HEK293 (cell line): ENCODE measurements at regions not wholly inside any gene's neighbourhood (a gene's known extent, or its start where the extent isn't known, plus 50 kb on each side); places are given as distances from the start of the nearest gene placed in this dataset.

Experiments used
- CTCF ChIA-PET: fragments of 350-600 bp; formaldehyde crosslinking; extraction: SDS; loops from one replicate; lab custom pipeline; 2021; ENCODE audit warnings: antibody characterized with exemption; lab: Yijun Ruan, JAX
- POLR2A ChIA-PET: fragments of 300-600 bp; formaldehyde crosslinking; extraction: SDS; loops from one replicate; lab custom pipeline; 2020; ENCODE audit warnings: antibody characterized with exemption, inconsistent platforms; lab: Yijun Ruan, JAX
- H3K27ac ChIP-seq: fragments of 200-500 bp; sonication (Bioruptor generic); 2 replicates; pipeline ENCODE4 v1.5.1; 2014; ENCODE audit warnings: low read depth, low read length, control low read depth, inconsistent platforms; ENCODE audit errors: extremely low read depth
- H3K36me3 ChIP-seq, 2 experiments: fragments of 200-500 bp in 1 of 2; sonication (Bioruptor generic) in 1 of 2; 1 replicate in 1 of 2; 2 replicates in 1 of 2; pipeline ENCODE4 v1.5.1; 2014 to 2017; ENCODE audit warnings: inconsistent platforms in 2 of 2, low read length in 2 of 2; ENCODE audit not compliant: control insufficient read depth in 2 of 2, insufficient read depth in 1 of 2
- H3K4me1 ChIP-seq: fragments of 200-500 bp; sonication (Bioruptor generic); 2 replicates; pipeline ENCODE4 v1.5.1; 2014; ENCODE audit warnings: mild to moderate bottlenecking, low read length, inconsistent platforms; ENCODE audit not compliant: control insufficient read depth, insufficient read depth
- H3K4me3 ChIP-seq: 2 replicates; pipeline ENCODE4 v1.5.1; 2011; ENCODE audit warnings: low read depth, mild to moderate bottlenecking, control low read depth, low read length, moderate library complexity
- H3K9me3 ChIP-seq: fragments of 200-500 bp; sonication (Bioruptor generic); 2 replicates; pipeline ENCODE4 v1.5.1; 2014; ENCODE audit warnings: low read depth, low read length, inconsistent platforms; ENCODE audit not compliant: control insufficient read depth, insufficient read depth
- BCL6B ChIP-seq: fragments of 450-650 bp; formaldehyde crosslinking; IDR thresholded peaks from 2 replicates; pipeline ENCODE4 v1.5.1; 2017; ENCODE audit warnings: missing biosample characterization, missing genetic modification characterization
- SCRT2 ChIP-seq: fragments of 450-650 bp; formaldehyde crosslinking; IDR thresholded peaks from 2 replicates; pipeline ENCODE4 v1.5.1; 2016; ENCODE audit warnings: missing biosample characterization, missing genetic modification characterization
- ZBTB1 ChIP-seq: fragments of 450-650 bp; formaldehyde crosslinking; IDR thresholded peaks from 2 replicates; pipeline ENCODE4 v1.5.1; 2016; ENCODE audit warnings: missing biosample characterization, missing genetic modification characterization
- ZBTB48 ChIP-seq: fragments of 450-650 bp; formaldehyde crosslinking; IDR thresholded peaks from 2 replicates; pipeline ENCODE4 v1.5.1; 2016; ENCODE audit warnings: missing biosample characterization, missing genetic modification characterization
- ZBTB7A ChIP-seq: fragments of 450-650 bp; formaldehyde crosslinking; IDR thresholded peaks from 2 replicates; pipeline ENCODE4 v1.5.1; 2016; ENCODE audit warnings: low read depth, missing biosample characterization, missing genetic modification characterization
- ZFHX2 ChIP-seq: fragments of 450-650 bp; formaldehyde crosslinking; conservative IDR thresholded peaks from 2 replicates; pipeline ENCODE4 v1.5.1; 2016; ENCODE audit warnings: missing biosample characterization, missing genetic modification characterization
- ZNF10 ChIP-seq: fragments of 450-650 bp; formaldehyde crosslinking; IDR thresholded peaks from 2 replicates; pipeline ENCODE4 v1.5.1; 2017; ENCODE audit warnings: missing biosample characterization, missing genetic modification characterization
- ZNF157 ChIP-seq: fragments of 450-650 bp; formaldehyde crosslinking; IDR thresholded peaks from 2 replicates; pipeline ENCODE4 v1.5.1; 2016; ENCODE audit warnings: missing biosample characterization, missing genetic modification characterization
- ZNF2 ChIP-seq: fragments of 450-650 bp; formaldehyde crosslinking; IDR thresholded peaks from 2 replicates; pipeline ENCODE4 v1.5.1; 2016; ENCODE audit warnings: missing biosample characterization, missing genetic modification characterization
- ZNF24 ChIP-seq: fragments of 450-650 bp; formaldehyde crosslinking; IDR thresholded peaks from 2 replicates; pipeline ENCODE4 v1.5.1; 2016; ENCODE audit warnings: missing biosample characterization, missing genetic modification characterization
- ZNF266 ChIP-seq: fragments of 450-650 bp; formaldehyde crosslinking; IDR thresholded peaks from 2 replicates; pipeline ENCODE4 v1.5.1; 2016; ENCODE audit warnings: missing biosample characterization, missing genetic modification characterization, low read depth
- ZNF350 ChIP-seq: fragments of 450-650 bp; formaldehyde crosslinking; IDR thresholded peaks from 2 replicates; pipeline ENCODE4 v1.5.0; 2017; ENCODE audit warnings: missing biosample characterization, mild to moderate bottlenecking, missing genetic modification characterization
- ZNF391 ChIP-seq: fragments of 450-650 bp; formaldehyde crosslinking; IDR thresholded peaks from 2 replicates; pipeline ENCODE4 v1.5.1; 2016; ENCODE audit warnings: low read depth, missing biosample characterization, missing genetic modification characterization, borderline replicate concordance
- ZNF433 ChIP-seq: fragments of 450-650 bp; formaldehyde crosslinking; IDR thresholded peaks from 2 replicates; pipeline ENCODE4 v1.5.1; 2016; ENCODE audit warnings: missing biosample characterization, missing genetic modification characterization, low read depth
- ZNF449 ChIP-seq: fragments of 450-650 bp; formaldehyde crosslinking; IDR thresholded peaks from 2 replicates; pipeline ENCODE4 v1.5.1; 2017; ENCODE audit warnings: missing biosample characterization, mild to moderate bottlenecking, missing genetic modification characterization, moderate library complexity
- ZNF558 ChIP-seq: fragments of 450-650 bp; formaldehyde crosslinking; IDR thresholded peaks from 2 replicates; pipeline ENCODE4 v1.5.1; 2016; ENCODE audit warnings: missing biosample characterization, missing genetic modification characterization
- ZNF623 ChIP-seq: fragments of 450-650 bp; formaldehyde crosslinking; IDR thresholded peaks from 2 replicates; pipeline ENCODE4 v1.5.1; 2016; ENCODE audit warnings: missing biosample characterization, missing genetic modification characterization
- ZNF629 ChIP-seq: fragments of 450-650 bp; formaldehyde crosslinking; IDR thresholded peaks from 2 replicates; pipeline ENCODE4 v1.5.1; 2017; ENCODE audit warnings: missing biosample characterization, missing genetic modification characterization
- ZNF658 ChIP-seq: fragments of 450-650 bp; formaldehyde crosslinking; IDR thresholded peaks from 2 replicates; pipeline ENCODE4; 2016; ENCODE audit warnings: missing biosample characterization, missing genetic modification characterization
- ZNF660 ChIP-seq: fragments of 450-650 bp; IDR thresholded peaks from 2 replicates; pipeline ENCODE4 v1.5.1; 2018; ENCODE audit warnings: missing biosample characterization, mild to moderate bottlenecking, missing genetic modification characterization
- ZNF76 ChIP-seq: fragments of 450-650 bp; formaldehyde crosslinking; IDR thresholded peaks from 2 replicates; pipeline ENCODE4; 2016; ENCODE audit warnings: low read depth, missing biosample characterization, missing genetic modification characterization, borderline replicate concordance
- TF ChIP-seq, protein P1 (sequence below): fragments of 450-650 bp; formaldehyde crosslinking; IDR thresholded peaks from 2 replicates; pipeline ENCODE4 v1.5.1; 2016; ENCODE audit warnings: missing biosample characterization, missing genetic modification characterization
- TF ChIP-seq, protein P2 (sequence below): fragments of 450-650 bp; IDR thresholded peaks from 2 replicates; pipeline ENCODE4 v1.5.1; 2018; ENCODE audit warnings: missing biosample characterization, mild to moderate bottlenecking, missing genetic modification characterization
- TF ChIP-seq, protein P3 (sequence below): fragments of 450-650 bp; formaldehyde crosslinking; IDR thresholded peaks from 2 replicates; pipeline ENCODE4 v1.5.1; 2016; ENCODE audit warnings: missing biosample characterization, missing genetic modification characterization
- TF ChIP-seq, protein P4 (sequence below): fragments of 450-650 bp; formaldehyde crosslinking; IDR thresholded peaks from 2 replicates; pipeline ENCODE4 v1.5.1; 2016; ENCODE audit warnings: missing biosample characterization, missing genetic modification characterization

- TF ChIP-seq ZNF449 (tag by site-specific recombination): no peak
- TF ChIP-seq ZNF157 (tag by site-specific recombination): no peak
- TF ChIP-seq BCL6B (tag by site-specific recombination): no peak
- TF ChIP-seq SCRT2 (tag by site-specific recombination): no peak
- TF ChIP-seq ZNF558 (tag by site-specific recombination): no peak
- TF ChIP-seq, protein P1, sequence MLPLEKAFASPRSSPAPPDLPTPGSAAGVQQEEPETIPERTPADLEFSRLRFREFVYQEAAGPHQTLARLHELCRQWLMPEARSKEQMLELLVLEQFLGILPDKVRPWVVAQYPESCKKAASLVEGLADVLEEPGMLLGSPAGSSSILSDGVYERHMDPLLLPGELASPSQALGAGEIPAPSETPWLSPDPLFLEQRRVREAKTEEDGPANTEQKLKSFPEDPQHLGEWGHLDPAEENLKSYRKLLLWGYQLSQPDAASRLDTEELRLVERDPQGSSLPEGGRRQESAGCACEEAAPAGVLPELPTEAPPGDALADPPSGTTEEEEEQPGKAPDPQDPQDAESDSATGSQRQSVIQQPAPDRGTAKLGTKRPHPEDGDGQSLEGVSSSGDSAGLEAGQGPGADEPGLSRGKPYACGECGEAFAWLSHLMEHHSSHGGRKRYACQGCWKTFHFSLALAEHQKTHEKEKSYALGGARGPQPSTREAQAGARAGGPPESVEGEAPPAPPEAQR: no peak
- TF ChIP-seq ZNF433: no peak
- TF ChIP-seq ZNF24: no peak
- no peak for TF ChIP-seq ZBTB7A (tag by site-specific recombination)
- TF ChIP-seq ZBTB1: no peak
- TF ChIP-seq, protein P2, sequence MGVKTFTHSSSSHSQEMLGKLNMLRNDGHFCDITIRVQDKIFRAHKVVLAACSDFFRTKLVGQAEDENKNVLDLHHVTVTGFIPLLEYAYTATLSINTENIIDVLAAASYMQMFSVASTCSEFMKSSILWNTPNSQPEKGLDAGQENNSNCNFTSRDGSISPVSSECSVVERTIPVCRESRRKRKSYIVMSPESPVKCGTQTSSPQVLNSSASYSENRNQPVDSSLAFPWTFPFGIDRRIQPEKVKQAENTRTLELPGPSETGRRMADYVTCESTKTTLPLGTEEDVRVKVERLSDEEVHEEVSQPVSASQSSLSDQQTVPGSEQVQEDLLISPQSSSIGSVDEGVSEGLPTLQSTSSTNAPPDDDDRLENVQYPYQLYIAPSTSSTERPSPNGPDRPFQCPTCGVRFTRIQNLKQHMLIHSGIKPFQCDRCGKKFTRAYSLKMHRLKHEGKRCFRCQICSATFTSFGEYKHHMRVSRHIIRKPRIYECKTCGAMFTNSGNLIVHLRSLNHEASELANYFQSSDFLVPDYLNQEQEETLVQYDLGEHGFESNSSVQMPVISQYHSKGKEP (tag by site-specific recombination): no peak
- no peak for TF ChIP-seq ZNF2 (tag by site-specific recombination)
These were observed 2468.6 kb downstream of the PCDH7 start (continued) for GRCh38 chr4:33188733-33189132.

DNA sequence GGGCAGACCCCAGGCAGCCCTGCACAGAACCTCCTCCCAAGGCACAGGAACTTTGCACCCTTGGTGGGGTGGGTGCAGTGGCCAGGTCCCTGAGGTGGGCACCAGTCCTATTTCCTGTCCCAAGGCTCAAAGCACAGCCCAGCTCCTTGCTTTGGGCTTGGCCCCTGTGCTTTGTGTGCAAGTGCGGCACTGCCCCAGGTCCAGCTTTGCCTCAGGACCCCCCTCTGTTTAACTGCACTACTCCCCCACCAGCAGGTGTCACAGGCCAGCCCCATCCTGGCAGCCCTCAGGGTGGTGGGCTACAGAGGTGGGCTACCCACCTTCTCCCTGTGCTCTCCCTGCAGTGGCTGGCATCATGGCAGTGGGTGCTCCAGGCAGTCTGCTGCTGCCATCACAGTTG lies 2469.0 kb downstream of the PCDH7 start:
- no peaks in the 10 kb centered on the region for H3K4me1 ChIP-seq
- H3K36me3 ChIP-seq: no peaks in the 10 kb centered on the region
- no peak for TF ChIP-seq ZNF658 (tag by site-specific recombination)
- no peak for TF ChIP-seq ZNF629 (tag by site-specific recombination)
- no peak for TF ChIP-seq ZNF391 (tag by site-specific recombination)
- no peak for TF ChIP-seq ZNF623 (tag by site-specific recombination)
- no peak for TF ChIP-seq ZNF10 (tag by site-specific recombination)
- TF ChIP-seq ZFHX2 (tag by site-specific recombination): no peak
- no peak for TF ChIP-seq ZNF157 (tag by site-specific recombination)
- TF ChIP-seq, protein P3, sequence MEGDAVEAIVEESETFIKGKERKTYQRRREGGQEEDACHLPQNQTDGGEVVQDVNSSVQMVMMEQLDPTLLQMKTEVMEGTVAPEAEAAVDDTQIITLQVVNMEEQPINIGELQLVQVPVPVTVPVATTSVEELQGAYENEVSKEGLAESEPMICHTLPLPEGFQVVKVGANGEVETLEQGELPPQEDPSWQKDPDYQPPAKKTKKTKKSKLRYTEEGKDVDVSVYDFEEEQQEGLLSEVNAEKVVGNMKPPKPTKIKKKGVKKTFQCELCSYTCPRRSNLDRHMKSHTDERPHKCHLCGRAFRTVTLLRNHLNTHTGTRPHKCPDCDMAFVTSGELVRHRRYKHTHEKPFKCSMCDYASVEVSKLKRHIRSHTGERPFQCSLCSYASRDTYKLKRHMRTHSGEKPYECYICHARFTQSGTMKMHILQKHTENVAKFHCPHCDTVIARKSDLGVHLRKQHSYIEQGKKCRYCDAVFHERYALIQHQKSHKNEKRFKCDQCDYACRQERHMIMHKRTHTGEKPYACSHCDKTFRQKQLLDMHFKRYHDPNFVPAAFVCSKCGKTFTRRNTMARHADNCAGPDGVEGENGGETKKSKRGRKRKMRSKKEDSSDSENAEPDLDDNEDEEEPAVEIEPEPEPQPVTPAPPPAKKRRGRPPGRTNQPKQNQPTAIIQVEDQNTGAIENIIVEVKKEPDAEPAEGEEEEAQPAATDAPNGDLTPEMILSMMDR (tag by site-specific recombination): no peak
- no peak for TF ChIP-seq ZNF660 (tag by site-specific recombination)
- TF ChIP-seq ZBTB48 (tag by site-specific recombination): no peak
- TF ChIP-seq ZNF266 (tag by site-specific recombination): no peak
- TF ChIP-seq ZNF76 (tag by site-specific recombination): no peak
- TF ChIP-seq ZNF350 (tag by site-specific recombination): no peak
- TF ChIP-seq, protein P4, sequence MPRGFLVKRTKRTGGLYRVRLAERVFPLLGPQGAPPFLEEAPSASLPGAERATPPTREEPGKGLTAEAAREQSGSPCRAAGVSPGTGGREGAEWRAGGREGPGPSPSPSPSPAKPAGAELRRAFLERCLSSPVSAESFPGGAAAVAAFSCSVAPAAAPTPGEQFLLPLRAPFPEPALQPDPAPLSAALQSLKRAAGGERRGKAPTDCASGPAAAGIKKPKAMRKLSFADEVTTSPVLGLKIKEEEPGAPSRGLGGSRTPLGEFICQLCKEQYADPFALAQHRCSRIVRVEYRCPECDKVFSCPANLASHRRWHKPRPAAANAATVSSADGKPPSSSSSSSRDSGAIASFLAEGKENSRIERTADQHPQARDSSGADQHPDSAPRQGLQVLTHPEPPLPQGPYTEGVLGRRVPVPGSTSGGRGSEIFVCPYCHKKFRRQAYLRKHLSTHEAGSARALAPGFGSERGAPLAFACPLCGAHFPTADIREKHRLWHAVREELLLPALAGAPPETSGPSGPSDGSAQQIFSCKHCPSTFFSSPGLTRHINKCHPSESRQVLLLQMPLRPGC (tag by site-specific recombination): no peak
- TF ChIP-seq, all 188 proteins: peak for 0
- POLR2A ChIA-PET: no interaction called here
- H3K27ac ChIP-seq: no peak overlapping the region
- H3K9me3 ChIP-seq: no peaks in the 10 kb centered on the region
- H3K4me3 ChIP-seq: no peak overlapping the region
- CTCF ChIA-PET: no interaction called here
